ENCODE measurements at regions not wholly inside any gene's neighbourhood (a gene's known extent, or its start where the extent isn't known, plus 50 kb on each side); places are given as distances from the start of the nearest gene placed in this dataset.

DNA sequence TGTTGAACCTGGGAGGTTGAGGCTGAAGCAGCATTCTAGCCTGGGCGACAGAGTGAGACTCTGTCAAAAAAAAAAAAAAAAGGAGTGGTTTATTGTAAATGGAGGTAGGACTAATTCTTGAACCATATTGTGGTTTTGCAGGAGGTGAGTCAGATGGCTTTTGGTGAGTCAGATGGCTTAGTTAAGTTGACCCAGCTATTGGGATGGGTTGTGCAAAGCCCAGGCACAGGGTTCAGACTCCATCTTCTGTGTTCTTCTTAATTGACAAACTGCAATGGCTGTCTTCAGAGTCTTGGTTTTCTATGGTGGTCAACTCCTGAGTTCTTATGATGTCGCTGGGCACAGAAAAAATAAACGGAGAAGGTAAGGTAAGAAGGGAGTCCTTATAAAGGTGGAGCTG is 182.7 kb downstream of the ADAMTS15 start:
- TF ChIP-seq, protein P1, sequence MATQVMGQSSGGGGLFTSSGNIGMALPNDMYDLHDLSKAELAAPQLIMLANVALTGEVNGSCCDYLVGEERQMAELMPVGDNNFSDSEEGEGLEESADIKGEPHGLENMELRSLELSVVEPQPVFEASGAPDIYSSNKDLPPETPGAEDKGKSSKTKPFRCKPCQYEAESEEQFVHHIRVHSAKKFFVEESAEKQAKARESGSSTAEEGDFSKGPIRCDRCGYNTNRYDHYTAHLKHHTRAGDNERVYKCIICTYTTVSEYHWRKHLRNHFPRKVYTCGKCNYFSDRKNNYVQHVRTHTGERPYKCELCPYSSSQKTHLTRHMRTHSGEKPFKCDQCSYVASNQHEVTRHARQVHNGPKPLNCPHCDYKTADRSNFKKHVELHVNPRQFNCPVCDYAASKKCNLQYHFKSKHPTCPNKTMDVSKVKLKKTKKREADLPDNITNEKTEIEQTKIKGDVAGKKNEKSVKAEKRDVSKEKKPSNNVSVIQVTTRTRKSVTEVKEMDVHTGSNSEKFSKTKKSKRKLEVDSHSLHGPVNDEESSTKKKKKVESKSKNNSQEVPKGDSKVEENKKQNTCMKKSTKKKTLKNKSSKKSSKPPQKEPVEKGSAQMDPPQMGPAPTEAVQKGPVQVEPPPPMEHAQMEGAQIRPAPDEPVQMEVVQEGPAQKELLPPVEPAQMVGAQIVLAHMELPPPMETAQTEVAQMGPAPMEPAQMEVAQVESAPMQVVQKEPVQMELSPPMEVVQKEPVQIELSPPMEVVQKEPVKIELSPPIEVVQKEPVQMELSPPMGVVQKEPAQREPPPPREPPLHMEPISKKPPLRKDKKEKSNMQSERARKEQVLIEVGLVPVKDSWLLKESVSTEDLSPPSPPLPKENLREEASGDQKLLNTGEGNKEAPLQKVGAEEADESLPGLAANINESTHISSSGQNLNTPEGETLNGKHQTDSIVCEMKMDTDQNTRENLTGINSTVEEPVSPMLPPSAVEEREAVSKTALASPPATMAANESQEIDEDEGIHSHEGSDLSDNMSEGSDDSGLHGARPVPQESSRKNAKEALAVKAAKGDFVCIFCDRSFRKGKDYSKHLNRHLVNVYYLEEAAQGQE (IDR thresholded peaks at IDR 0.05; ENCODE audit: insufficient read depth in 1 of 2, low read depth in 2 of 2, low read length in 2 of 2): no peak
- TF ChIP-seq POLR2AphosphoS5 (IDR thresholded peaks at IDR 0.05; ENCODE audit: low read depth, low read length) (no peak), TAF1 (IDR thresholded peaks at IDR 0.05; ENCODE audit: borderline replicate concordance, insufficient read depth, low read length) (no peak)

Data from PFSK-1 (cell line).